HG03135 (cell line): ENCODE measurements at regions not wholly inside any gene's neighbourhood (a gene's known extent, or its start where the extent isn't known, plus 50 kb on each side); places are given as distances from the start of the nearest gene placed in this dataset.
"Not testable (repeated sequence)": the region's sequence is repeated elsewhere in the genome, so short reads cannot be mapped to it uniquely, and the experiment has no call there.

Experiments
- ATAC-seq: cut with Tn5 transposase; IDR thresholded peaks from one replicate; pipeline ENCODE4 v1.9.1; 2021; ENCODE audit warnings: mild to moderate bottlenecking, moderate library complexity; ENCODE audit not compliant: unreplicated experiment

DNA sequence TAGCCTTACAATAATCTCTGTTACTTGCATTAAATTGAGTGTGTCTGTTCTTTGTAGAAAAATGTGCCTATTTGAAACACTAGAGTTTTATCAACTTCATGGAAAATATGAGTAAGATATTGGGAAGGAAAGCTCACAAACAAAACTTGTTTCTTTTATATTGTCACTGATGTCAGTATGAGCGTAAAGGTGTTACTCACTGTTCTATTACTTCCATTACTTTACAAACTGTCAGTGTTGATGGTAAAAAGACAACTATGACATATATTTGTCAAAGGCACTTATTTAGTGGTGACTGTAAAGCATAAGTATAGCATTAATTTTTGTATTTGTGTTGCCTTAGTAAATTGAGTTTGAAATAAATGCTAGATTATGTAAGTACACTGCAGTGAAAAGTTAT, 193.7 kb upstream of the FLRT2 start:
- no peak for ATAC-seq

DNA sequence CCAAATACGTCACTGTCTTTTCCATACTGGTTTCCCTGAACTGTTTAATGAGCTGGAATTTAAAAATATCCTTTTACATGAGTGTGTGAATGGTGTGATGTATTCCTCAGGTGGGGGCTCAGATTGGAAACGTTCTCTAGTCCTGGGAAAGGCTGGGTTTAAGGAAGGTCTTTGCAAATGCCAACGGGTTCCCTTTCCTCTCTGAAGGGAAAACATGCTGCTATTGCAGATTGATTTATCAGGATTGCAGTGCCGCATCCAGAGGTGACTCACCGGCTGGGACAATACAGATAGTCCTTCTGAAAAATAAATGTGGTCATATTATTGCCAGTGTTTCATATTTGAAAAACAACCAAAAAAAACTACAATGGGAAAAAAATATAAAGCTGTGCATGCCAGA, 193.1 kb upstream of the FLRT2 start:
- no peak for ATAC-seq

- no peak for ATAC-seq
Measured at GRCh38 chr14:85338895-85339294, 191.0 kb upstream of the FLRT2 start.

DNA sequence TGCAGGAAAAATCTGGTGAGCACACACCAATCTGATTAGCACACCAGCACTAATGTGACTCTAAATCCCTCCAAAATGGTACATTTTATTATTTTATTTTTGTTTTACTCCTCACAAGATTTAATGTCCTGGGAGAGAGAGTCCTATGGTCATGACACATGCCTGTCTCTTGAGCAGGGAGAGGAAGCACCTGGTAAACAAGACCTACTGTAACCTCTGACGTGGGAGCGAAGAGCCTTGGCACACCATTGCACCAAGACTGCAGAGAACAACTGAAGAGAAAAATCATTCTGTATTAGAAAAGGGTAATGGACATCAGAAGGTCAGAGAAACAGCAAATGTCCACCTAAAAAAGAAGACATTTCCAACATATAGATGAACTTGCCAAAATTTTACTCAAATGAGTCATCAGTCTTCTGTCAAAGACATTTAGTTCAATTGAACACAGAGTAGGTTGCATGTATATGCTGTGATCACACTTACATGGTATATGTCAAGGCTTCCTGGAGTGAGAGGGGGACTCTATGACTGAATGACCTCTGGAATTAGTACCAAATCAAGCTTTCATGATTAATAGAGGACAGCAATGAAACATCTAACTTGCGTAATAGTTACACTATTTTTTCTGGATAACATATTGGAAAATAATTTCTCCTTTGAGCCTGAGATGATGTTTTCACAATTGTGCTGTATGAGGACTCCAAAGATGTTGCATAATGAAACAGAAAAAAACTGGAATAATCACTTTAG, 186.9 kb upstream of the FLRT2 start:
- no peak for ATAC-seq

DNA sequence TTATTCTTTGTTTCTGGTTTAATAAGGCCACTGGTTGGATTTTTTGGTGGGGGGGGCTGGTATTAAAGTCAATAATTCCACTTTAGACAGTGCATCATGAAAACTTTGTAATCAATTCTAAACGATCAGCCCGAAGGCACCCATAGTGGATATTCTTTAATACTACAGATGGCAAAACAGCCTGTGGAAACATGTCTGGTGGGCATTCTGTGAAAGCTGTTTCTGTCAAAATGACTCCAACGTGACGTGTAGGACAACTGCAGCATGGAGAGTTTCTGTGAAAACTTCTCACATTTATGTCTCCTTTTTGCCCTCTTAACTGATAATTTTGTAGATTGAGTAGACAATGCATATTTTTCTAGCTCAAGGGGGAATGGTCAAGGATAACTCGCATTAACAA, 185.8 kb upstream of the FLRT2 start:
- ATAC-seq: no peak

DNA sequence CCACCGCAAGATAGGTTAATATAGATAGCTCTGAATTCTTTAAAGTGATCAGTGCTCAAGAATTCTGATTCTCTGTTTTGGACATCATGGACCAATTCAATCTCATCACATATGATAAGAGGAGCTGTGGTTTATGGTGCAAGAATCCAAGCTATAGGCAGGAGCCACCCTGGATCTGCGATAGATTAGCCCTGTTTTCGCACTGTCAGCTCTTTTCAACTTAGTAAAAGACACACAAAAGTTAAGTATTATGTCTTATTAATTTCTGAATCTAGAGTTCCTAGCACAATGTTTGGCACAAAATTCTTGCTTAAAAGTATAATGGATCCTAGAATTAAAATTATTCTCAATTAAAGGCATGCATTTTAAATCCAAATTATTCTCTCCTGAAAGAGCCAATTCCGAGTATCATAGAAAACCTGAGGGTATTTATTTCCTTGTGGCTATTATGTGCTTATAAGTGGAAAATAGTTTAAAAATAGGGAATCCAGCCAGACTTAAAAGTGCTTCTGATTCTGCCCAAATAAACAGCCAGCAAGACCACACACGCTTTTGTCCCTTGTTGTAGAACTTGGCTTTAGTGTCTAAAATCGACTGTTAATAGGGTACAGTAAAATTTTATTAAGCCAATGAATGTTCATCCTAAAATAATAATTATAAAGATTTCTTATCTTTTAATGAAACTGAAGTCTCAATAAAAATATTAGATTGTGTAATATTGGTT, 184.9 kb upstream of the FLRT2 start:
- ATAC-seq: no peak

DNA sequence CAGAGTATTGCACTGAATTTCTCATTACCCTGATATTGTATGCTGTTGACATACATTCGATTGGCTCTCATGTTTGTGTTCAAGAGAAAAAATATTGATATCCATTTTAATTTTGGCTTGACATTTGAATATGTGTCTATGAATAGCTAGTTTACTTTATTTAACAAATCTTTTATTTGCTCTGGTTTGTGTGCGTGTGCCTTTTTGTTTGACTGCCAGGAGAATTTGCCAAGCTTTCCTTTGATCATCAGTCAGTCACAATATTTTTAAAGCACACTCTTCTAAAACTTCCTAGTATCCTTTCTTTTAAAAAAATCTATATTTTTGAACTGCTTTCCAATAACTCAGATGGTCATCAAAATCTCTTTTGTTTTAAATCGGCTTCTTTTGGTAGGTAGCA, 179.3 kb upstream of the FLRT2 start:
- ATAC-seq: no peak

DNA sequence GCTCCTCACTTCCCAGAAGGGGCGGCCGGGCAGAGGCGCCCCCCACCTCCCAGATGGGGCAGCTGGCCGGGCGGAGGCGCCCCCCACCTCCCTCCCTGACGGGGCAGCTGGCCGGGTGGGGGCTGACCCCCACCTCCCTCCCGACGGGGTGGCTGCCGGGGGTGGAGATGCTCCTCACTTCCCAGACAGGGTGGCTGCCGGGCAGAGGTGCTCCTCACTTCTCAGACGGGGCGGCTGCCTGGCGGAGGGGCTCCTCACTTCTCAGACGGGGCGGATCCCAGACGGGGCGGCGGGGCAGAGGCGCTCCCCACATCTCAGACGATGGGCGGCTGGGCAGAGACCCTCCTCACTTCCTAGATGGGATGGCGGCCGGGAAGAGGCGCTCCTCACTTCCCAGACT, 177.4 kb upstream of the FLRT2 start:
- ATAC-seq: not testable (repeated sequence)

DNA sequence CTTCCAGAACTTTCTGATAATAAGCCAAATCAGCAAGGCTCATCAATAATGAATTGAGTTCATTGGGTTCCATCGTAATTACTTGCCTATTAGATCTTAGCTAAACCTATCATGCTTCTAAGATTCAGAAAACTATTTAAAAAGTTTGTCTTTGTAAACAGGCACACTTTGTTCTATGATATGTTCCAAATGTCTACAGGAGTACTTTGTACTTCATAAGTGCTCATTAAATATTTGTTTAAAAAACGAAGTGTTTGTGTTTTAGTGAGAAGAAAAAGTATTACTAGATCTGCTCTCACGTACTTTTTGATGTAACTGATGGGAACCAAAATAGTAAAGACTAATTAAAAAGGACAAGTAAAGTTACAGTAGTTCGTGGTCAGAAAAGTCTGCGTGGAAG, 172.8 kb upstream of the FLRT2 start:
- ATAC-seq: no peak

GRCh38 chr14:85358136-85358785, 171.7 kb upstream of the FLRT2 start:
- no peak for ATAC-seq

DNA sequence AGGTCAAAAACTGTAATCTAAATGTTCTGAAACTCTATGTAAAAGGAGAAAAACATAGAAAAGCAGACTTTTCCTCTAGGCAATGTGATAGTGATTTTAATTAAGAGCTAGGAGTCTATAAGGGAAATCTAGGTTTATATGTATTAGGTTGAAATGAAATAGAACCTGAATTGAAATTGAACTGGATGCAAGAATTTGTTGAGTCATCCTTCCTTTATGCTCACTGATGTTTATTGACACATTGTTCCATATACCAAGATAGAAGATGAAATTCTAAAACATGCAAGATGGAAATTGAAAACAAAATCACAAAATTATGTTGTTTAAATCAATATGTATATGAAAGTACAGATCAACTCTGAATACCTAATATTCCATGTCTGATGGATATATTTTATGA, 170.4 kb upstream of the FLRT2 start:
- ATAC-seq: no peak

GRCh38 chr14:85363358-85363757, 166.6 kb upstream of the FLRT2 start:
- no peak for ATAC-seq

DNA sequence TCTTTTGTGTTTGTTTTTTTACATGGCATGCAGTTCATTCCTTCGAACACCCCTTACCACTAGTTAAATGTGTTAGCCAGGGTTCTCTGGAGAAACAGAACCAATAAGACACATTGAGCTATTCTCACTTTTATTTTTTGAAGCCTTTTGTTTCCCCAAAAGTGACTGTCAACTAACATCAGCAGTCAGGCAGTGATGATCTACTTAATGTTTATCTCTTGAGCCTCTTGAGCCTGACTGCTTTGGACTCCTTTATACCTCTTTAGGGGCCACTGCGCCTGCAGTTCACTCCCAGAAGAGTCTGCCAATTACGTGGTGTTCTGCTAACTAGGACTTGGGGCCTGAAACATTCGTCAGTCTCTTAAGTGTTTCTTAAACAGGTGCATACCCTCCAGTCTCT, 163.7 kb upstream of the FLRT2 start:
- no peak for ATAC-seq

DNA sequence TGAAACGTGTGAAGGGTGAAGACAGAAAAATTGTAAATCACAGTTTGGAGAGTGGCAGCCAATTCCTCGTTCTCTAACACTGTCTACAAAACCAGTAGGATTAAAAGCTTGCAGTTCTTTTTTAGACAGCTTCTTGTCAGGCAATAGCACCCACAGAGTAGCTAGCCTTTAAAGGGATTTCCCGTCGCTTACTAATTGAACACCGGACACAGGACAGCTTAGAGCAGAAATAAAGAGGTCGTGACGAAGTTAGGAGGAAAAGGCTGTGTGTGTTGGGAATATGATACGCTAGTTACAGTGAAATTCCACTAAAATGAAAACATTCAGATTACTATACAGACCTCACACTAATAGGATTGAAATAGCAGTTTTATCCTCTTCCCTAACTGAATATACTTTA, 149.1 kb upstream of the FLRT2 start:
- ATAC-seq: no peak

GRCh38 chr14:85382341-85382740, 147.6 kb upstream of the FLRT2 start:
- no peak for ATAC-seq

DNA sequence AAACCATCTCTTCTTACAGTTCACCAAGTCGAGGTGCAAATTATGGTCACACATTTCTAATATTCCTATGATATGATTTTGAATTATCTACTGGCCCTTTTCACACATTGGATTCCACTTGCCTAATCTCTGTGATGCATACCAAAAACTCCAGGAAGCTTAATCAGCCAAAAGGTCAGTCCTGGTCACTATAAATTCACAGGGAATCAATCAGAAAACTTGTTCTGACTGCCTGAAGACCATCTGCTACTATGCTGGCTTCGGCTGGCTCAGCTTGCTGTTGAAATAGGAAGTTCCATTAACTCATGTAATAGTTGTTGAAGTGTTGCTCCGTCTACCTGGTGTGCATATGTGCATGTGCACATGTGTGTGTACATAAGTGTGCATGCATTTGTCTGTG, 142.8 kb upstream of the FLRT2 start:
- no peak for ATAC-seq

GRCh38 chr14:85390236-85390635, 139.7 kb upstream of the FLRT2 start:
- ATAC-seq: no peak

DNA sequence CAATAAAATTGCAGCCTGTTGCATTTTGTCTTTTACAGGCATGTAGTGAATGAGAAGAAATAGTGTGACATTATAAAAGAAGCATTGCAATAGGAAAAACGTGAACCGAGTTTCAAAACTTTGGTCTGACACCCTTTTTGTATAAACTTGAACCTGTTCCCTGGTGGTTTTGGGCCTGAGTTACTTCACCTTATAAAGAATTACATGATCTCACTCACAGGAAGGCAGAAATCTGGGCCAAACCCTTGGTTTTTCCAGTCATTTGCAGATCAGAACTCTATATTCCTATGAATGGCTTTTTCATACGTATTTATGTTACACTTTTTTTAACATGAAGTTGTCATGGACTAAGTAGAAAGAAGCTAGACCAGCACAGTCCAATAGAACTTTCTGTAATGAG, 138.5 kb upstream of the FLRT2 start:
- ATAC-seq: no peak

- no peak for ATAC-seq
Measured at GRCh38 chr14:85391892-85392291, 138.1 kb upstream of the FLRT2 start.

GRCh38 chr14:85399186-85399585, 130.8 kb upstream of the FLRT2 start:
- ATAC-seq: no peak

GRCh38 chr14:85400678-85401077, 129.3 kb upstream of the FLRT2 start:
- ATAC-seq: no peak

DNA sequence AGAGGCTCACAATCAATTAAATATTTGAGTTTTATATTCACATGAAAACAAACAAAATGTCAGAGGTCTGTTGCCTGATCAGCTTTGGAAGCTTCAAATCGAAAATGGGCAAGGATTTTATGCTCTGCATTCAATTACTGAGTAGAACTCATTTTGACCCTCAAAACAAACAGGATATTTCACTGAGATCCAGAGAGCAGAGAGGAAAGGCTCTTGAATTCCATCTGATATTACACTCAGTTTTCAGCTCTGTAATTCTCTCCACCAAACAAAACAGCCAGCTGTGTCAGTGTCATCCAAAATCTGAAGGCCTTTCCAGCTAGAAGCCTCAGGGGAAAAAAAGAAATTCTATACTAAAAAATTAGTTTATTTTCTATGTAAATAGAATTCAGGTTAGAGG, 128.6 kb upstream of the FLRT2 start:
- no peak for ATAC-seq
